ENCODE measurements at regions not wholly inside any gene's neighbourhood (a gene's known extent, or its start where the extent isn't known, plus 50 kb on each side); places are given as distances from the start of the nearest gene placed in this dataset.
A peak's percentile ranks its signal among the peaks of the same experiment; 100 is the strongest.

GRCh38 chr2:65820454-65820853 lies 388.1 kb upstream of the SPRED2 start:
- TF ChIP-seq EZH2phosphoT487 (IDR thresholded peaks at IDR 0.05; ENCODE audit: low read depth, severe bottlenecking, unreplicated experiment): no peak
- TF ChIP-seq CTCF (IDR thresholded peaks at IDR 0.05; ENCODE audit: poor library complexity): no peak
- TF ChIP-seq EZH2 (IDR thresholded peaks at IDR 0.05; ENCODE audit: borderline replicate concordance): no peak
- Histone ChIP-seq H3K27ac (no peak overlapping the region), H3K9me3 (ENCODE audit: low read depth) (no peaks in the 10 kb centered on the region), H2AFZ (no peak overlapping the region), H3K4me3 (no peak overlapping the region), H3K79me2 (no peaks in the 10 kb centered on the region), H3K36me3 (replicated peaks; ENCODE audit: insufficient read depth, low read depth) (no peaks in the 10 kb centered on the region), H3K4me2 (no peak overlapping the region), H4K20me1 (ENCODE audit: insufficient read depth, poor library complexity, severe bottlenecking) (no peaks in the 10 kb centered on the region), H3K9me2 (replicated peaks; ENCODE audit: insufficient read depth) (no peaks in the 10 kb centered on the region), H3K27me3 (no peaks in the 10 kb centered on the region), H3K4me1 (ENCODE audit: insufficient read depth) (no peaks in the 10 kb centered on the region)
- WGBS (ENCODE audit: low lambda C conversion rate, missing lambda C conversion rate): 50% methylated on average over 6 of the region's 6 CpGs
- no peak for DNase-seq (ENCODE audit: low spot score)

GRCh38 chr2:65819963-65820362 lies 387.6 kb upstream of the SPRED2 start:
- Histone ChIP-seq H3K79me2 (no peaks in the 10 kb centered on the region), H2AFZ (no peak overlapping the region), H3K9me2 (replicated peaks; ENCODE audit: insufficient read depth) (no peaks in the 10 kb centered on the region), H3K27me3 (no peaks in the 10 kb centered on the region), H3K27ac (no peak overlapping the region), H3K9me3 (ENCODE audit: low read depth) (no peaks in the 10 kb centered on the region), H3K4me2 (no peak overlapping the region), H3K36me3 (replicated peaks; ENCODE audit: insufficient read depth, low read depth) (no peaks in the 10 kb centered on the region), H3K4me1 (ENCODE audit: insufficient read depth) (no peaks in the 10 kb centered on the region), H4K20me1 (ENCODE audit: insufficient read depth, poor library complexity, severe bottlenecking) (no peaks in the 10 kb centered on the region), H3K4me3 (no peak overlapping the region)
- TF ChIP-seq EZH2phosphoT487 (IDR thresholded peaks at IDR 0.05; ENCODE audit: low read depth, severe bottlenecking, unreplicated experiment): no peak
- TF ChIP-seq CTCF (IDR thresholded peaks at IDR 0.05; ENCODE audit: poor library complexity): no peak
- no peak for TF ChIP-seq EZH2 (IDR thresholded peaks at IDR 0.05; ENCODE audit: borderline replicate concordance)
- 95% methylated on average over 1 of the region's 1 CpG for WGBS (ENCODE audit: low lambda C conversion rate, missing lambda C conversion rate)
- no peak for DNase-seq (ENCODE audit: low spot score)

- Histone ChIP-seq H3K4me3 (no peak overlapping the region), H2AFZ (no peak overlapping the region), H3K79me2 (no peaks in the 10 kb centered on the region), H3K4me2 (no peak overlapping the region), H3K4me1 (ENCODE audit: insufficient read depth) (no peaks in the 10 kb centered on the region), H3K9me2 (replicated peaks; ENCODE audit: insufficient read depth) (no peaks in the 10 kb centered on the region), H3K36me3 (replicated peaks; ENCODE audit: insufficient read depth, low read depth) (no peaks in the 10 kb centered on the region), H4K20me1 (ENCODE audit: insufficient read depth, poor library complexity, severe bottlenecking) (no peaks in the 10 kb centered on the region), H3K9me3 (ENCODE audit: low read depth) (no peaks in the 10 kb centered on the region), H3K27ac (no peak overlapping the region), H3K27me3 (no peaks in the 10 kb centered on the region)
- TF ChIP-seq EZH2 (IDR thresholded peaks at IDR 0.05; ENCODE audit: borderline replicate concordance) (no peak), EZH2phosphoT487 (IDR thresholded peaks at IDR 0.05; ENCODE audit: low read depth, severe bottlenecking, unreplicated experiment) (no peak), CTCF (IDR thresholded peaks at IDR 0.05; ENCODE audit: poor library complexity) (no peak)
- DNase-seq (ENCODE audit: low spot score): peak; percentile 15
- WGBS (ENCODE audit: low lambda C conversion rate, missing lambda C conversion rate): 71% methylated on average over 3 of the region's 3 CpGs
Measured at GRCh38 chr2:65818873-65819451, 386.6 kb upstream of the SPRED2 start.
